ENCODE measurements at regions not wholly inside any gene's neighbourhood (a gene's known extent, or its start where the extent isn't known, plus 50 kb on each side); places are given as distances from the start of the nearest gene placed in this dataset.

- no peak overlapping the region for H3K4me3 ChIP-seq (ENCODE audit: low read depth, low read length)
- no peak for DNase-seq (ENCODE audit: low read depth)
- no peak for TF ChIP-seq CTCF (IDR thresholded peaks at IDR 0.05; ENCODE audit: insufficient read depth, low read depth, low read length)
Measured at GRCh38 chr3:76615719-76616118, 424.2 kb upstream of the ROBO2 start.

- no peak overlapping the region for H3K4me3 ChIP-seq (ENCODE audit: low read depth, low read length)
- TF ChIP-seq CTCF (IDR thresholded peaks at IDR 0.05; ENCODE audit: insufficient read depth, low read depth, low read length), result no peak
- no peak for DNase-seq (ENCODE audit: low read depth)
Measured at GRCh38 chr3:76624164-76624563, 415.7 kb upstream of the ROBO2 start.

DNA sequence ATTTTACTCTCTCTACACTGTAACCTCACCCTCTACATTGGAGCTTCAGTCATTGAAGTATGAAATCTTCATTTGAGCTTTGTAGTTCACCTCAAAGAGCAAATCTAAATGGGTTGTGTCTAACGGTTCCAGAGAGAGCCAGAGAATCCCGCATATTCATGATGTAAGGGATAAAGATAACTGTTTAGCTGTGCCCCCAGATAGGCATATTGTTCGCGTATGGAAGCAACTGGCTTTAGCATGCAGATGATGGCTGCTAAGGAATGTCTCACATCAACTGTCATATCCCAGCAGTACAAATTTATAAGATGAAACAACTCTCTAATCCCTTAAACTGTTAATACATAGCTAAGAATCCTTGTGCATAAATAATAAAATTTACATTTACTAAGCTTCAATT, 412.7 kb upstream of the ROBO2 start:
- DNase-seq (ENCODE audit: low read depth), result no peak
- no peak overlapping the region for H3K4me3 ChIP-seq (ENCODE audit: low read depth, low read length)
- no peak for TF ChIP-seq CTCF (IDR thresholded peaks at IDR 0.05; ENCODE audit: insufficient read depth, low read depth, low read length)

GRCh38 chr3:76631251-76631650, 408.6 kb upstream of the ROBO2 start:
- H3K4me3 ChIP-seq (ENCODE audit: low read depth, low read length), result no peak overlapping the region

DNA sequence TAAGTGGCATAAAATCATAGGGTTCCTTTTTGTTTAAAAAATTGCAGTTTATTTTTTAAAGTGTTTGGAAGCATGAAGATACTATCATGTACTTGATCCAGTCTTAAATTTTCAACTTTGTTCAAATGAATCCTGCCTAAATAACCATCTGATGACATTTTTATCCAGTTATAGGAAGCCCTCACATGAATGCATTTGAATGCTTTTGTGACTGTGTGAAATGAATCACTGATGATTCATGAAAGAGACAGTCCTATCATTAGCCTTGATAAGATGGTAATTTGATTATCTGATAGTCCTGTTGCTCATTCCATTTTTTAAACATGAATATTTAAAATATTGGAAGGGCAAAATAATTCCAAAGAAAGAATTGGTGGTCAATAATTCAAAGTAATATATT, 401.9 kb upstream of the ROBO2 start:
- H3K4me3 ChIP-seq (ENCODE audit: low read depth, low read length), result no peak overlapping the region
- no peak for DNase-seq (ENCODE audit: low read depth)
- TF ChIP-seq CTCF (IDR thresholded peaks at IDR 0.05; ENCODE audit: insufficient read depth, low read depth, low read length), result no peak

More at GRCh38 chr3:76631251-76631650, 408.6 kb upstream of the ROBO2 start:
- no peak for TF ChIP-seq CTCF (IDR thresholded peaks at IDR 0.05; ENCODE audit: insufficient read depth, low read depth, low read length)
- DNase-seq (ENCODE audit: low read depth), result no peak

DNA sequence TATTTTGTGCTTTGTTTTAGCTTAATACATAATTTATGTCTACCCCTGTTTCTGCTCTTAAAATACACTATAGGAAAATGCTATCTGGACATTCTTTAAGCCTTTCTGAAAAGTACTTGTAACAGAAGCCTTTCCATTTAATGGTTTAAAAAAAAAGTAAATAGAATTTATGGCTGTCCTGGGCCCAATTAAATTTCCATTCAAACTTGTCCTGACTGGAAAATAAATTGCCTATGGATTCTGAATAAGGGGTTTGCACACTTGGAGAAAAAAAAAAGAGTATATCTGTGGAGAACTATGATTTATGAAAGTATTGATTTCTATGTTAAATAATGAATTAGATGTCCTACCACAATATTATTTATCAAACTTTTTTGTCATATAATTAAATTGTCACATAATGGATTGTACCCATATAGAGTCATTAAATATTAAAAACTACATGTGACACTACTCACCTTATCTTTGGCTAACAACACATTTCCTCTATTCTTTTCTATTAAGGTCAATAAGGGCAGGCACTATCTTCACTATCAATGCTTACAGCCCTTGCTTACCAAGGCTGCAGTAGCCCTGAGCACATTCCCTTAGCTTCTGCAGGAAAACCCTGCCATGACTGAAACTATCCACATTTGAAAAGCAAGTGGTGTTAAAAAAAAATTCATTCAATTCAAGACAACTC, 396.1 kb upstream of the ROBO2 start:
- no peak overlapping the region for H3K4me3 ChIP-seq (ENCODE audit: low read depth, low read length)
- no peak for TF ChIP-seq CTCF (IDR thresholded peaks at IDR 0.05; ENCODE audit: insufficient read depth, low read depth, low read length)
- no peak for DNase-seq (ENCODE audit: low read depth)

DNA sequence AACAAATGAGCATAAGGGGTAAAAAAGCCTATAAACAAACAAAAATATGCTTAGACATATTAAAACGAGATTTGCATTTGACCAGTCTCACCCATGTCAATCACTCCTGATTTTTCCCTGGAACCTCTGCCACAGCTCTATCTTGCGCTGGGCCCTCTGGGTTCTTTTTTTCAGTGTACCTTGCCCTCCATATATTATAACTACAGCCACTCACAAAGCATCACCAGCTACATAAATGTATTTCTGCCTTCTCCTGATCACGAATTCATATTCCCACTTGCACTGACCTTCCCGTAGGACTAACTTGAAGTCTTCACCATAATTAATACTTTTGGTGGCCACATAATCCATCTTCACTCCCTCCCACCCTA, 395.6 kb upstream of the ROBO2 start:
- no peak for DNase-seq (ENCODE audit: low read depth)
- H3K4me3 ChIP-seq (ENCODE audit: low read depth, low read length), result no peak overlapping the region
- no peak for TF ChIP-seq CTCF (IDR thresholded peaks at IDR 0.05; ENCODE audit: insufficient read depth, low read depth, low read length)

All from fibroblast of villous mesenchyme (primary cell).